Tibial nerve (tissue), 4 donors: ENCODE measurements at regions not wholly inside any gene's neighbourhood (a gene's known extent, or its start where the extent isn't known, plus 50 kb on each side); places are given as distances from the start of the nearest gene placed in this dataset.
"Not testable (repeated sequence)": the region's sequence is repeated elsewhere in the genome, so short reads cannot be mapped to it uniquely, and the experiment has no call there.

ENCODE experiments used
- DNase-seq, 2 donors: peaks; one replicate each; pipeline ENCODE4 v3.0.0-alpha.2; 2019; ENCODE audit warnings: low spot score in 2 of 2
- H3K27ac ChIP-seq, 4 donors: fragments of 200-600 bp; sonication (generic) in 3 of 4; one replicate each; pipeline ENCODE4 v1.5.1; 2017 to 2019; ENCODE audit warnings: mild to moderate bottlenecking in 1 of 4
- H3K27me3 ChIP-seq, 2 donors: fragments of 200-600 bp; sonication (generic) in 1 of 2; one replicate each; pipeline versions ENCODE4 v1.5.1 to v1.6.0; 2017 to 2019
- H3K36me3 ChIP-seq, 3 donors: fragments of 200-600 bp; sonication (generic); one replicate each; pipeline ENCODE4 v1.5.1; 2018 to 2019
- H3K4me1 ChIP-seq, 4 donors: fragments of 200-600 bp; sonication (generic) in 3 of 4; one replicate each; pipeline ENCODE4 v1.5.1; 2017 to 2019
- H3K4me3 ChIP-seq, 4 donors: fragments of 200-600 bp; sonication (generic) in 3 of 4; one replicate each; pipeline ENCODE4 v1.5.1; 2017 to 2019; ENCODE audit warnings: mild to moderate bottlenecking in 1 of 4, moderate library complexity in 1 of 4
- H3K9me3 ChIP-seq, 4 donors: fragments of 200-600 bp; sonication (generic) in 3 of 4; one replicate each; pipeline ENCODE4 v1.5.1; 2017 to 2019
- CTCF ChIP-seq, 5 experiments: fragments of 200-600 bp in 3 of 5; fragments of 450-650 bp in 2 of 5; sonication (generic) in 3 of 5; IDR thresholded peaks; one replicate each; pipeline ENCODE4 v1.5.1; 2016 to 2019; ENCODE audit warnings: antibody characterized with exemption in 5 of 5, mild to moderate bottlenecking in 3 of 5, moderate library complexity in 2 of 5
- EP300 ChIP-seq, 2 donors: sonication (generic); formaldehyde crosslinking; IDR thresholded peaks; one replicate each; pipeline ENCODE4 v1.6.1; 2017; ENCODE audit warnings: antibody characterized with exemption in 2 of 2, mild to moderate bottlenecking in 1 of 2
- POLR2A ChIP-seq, 2 donors: fragments of 450-650 bp; IDR thresholded peaks; one replicate each; pipeline ENCODE4 v1.6.1; 2017; ENCODE audit warnings: antibody characterized with exemption in 2 of 2, mild to moderate bottlenecking in 2 of 2, moderate library complexity in 2 of 2
- WGBS, 2 donors: methylation state at CpG; one replicate each; pipeline ENCODE4 v1.1.5; 2018; 5-methylcytosine and 5-hydroxymethylcytosine counted together

- WGBS, 2 donors, result 67 to 72% methylated on average over 4 of the region's 4 CpGs
Measured at GRCh38 chr5:164148292-164148691, 642.9 kb downstream of the MAT2B start.

GRCh38 chr5:164152539-164152938, 647.1 kb downstream of the MAT2B start:
- not testable (repeated sequence) for H3K4me1 ChIP-seq, DNase-seq, H3K27ac ChIP-seq, H3K4me3 ChIP-seq, H3K27me3 ChIP-seq, H3K9me3 ChIP-seq, H3K36me3 ChIP-seq
- 92 to 97% methylated on average over 1 of the region's 1 CpG for WGBS, 2 donors

More at GRCh38 chr5:164148292-164148691, 642.9 kb downstream of the MAT2B start:
- no peak overlapping the region for H3K4me3 ChIP-seq
- H3K4me1 ChIP-seq, result no peaks in the 10 kb centered on the region
- no peaks in the 10 kb centered on the region for H3K36me3 ChIP-seq
- DNase-seq, result no peak
- H3K9me3 ChIP-seq, result no peaks in the 10 kb centered on the region
- H3K27me3 ChIP-seq, result no peaks in the 10 kb centered on the region
- no peak overlapping the region for H3K27ac ChIP-seq
- TF ChIP-seq CTCF (IDR thresholded peaks at IDR 0.05), result no peak
- no peak for TF ChIP-seq EP300 (IDR thresholded peaks at IDR 0.05)
- TF ChIP-seq POLR2A (IDR thresholded peaks at IDR 0.05), result no peak

DNA sequence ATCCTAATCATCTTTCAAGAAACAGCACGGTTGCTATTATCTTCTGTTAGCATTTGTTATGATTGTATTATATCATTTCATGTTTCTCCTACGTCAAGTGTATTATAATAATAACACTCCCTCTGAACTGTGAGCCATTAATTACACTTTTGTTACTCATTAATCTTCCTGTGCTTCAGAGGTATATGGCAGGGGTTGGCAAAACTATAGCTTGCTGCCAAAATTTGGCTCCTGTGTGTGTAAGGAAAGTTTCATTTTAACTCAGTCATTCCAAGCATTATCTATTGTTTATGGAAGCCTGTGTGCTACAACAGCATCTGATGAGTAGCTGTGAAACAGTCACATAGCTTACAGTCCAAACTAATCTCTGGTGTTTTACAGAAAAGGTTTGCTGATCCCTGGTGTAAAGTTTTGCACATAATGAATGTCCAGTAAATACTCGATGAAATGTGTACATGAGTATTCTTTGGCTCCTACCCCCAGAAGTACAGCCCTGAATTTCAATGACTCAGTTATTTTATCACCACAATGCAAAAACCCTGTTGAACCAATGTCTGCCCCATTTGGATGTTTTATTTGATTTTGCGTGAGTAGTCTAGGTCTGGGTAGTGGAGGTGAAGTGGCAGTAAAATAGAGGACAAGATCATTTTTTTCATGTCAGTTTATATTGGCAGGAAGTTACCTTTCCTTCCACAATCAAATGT, 648.2 kb downstream of the MAT2B start:
- DNase-seq, result no peak
- H3K36me3 ChIP-seq, result no peaks in the 10 kb centered on the region
- TF ChIP-seq POLR2A (IDR thresholded peaks at IDR 0.05) (no peak), EP300 (IDR thresholded peaks at IDR 0.05) (no peak), CTCF (IDR thresholded peaks at IDR 0.05) (no peak)
- H3K9me3 ChIP-seq, result no peaks in the 10 kb centered on the region
- no peaks in the 10 kb centered on the region for H3K27me3 ChIP-seq
- H3K27ac ChIP-seq, result no peak overlapping the region
- 47 to 50% methylated on average over 4 of the region's 4 CpGs for WGBS, 2 donors
- no peak overlapping the region for H3K4me3 ChIP-seq
- no peaks in the 10 kb centered on the region for H3K4me1 ChIP-seq

GRCh38 chr5:164170814-164171213, 665.4 kb downstream of the MAT2B start:
- DNase-seq, result no peak
- H3K27ac ChIP-seq, result no peak overlapping the region
- WGBS, 2 donors, result 57 to 60% methylated on average over 5 of the region's 5 CpGs

DNA sequence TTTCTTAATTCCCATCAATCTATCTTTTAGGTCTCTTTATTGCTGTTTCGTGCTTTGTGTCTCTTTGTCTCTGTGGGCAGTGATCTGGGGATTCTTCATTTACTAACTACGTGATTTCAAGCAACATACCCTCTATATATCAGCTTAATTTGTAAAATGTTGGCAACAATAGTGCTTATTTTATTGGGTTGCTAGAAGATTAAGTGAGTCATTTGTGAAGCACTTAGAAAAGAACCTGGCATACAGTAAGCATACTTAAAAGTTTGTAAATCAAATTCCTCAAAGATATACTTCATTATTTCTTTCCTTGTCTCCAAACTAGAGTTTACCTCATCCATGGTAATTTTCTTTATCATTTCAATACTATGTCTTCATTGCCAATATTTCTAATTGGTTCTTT, 669.7 kb downstream of the MAT2B start:
- TF ChIP-seq CTCF (IDR thresholded peaks at IDR 0.05) (no peak), EP300 (IDR thresholded peaks at IDR 0.05) (no peak), POLR2A (IDR thresholded peaks at IDR 0.05) (no peak)
- no peak overlapping the region for H3K27ac ChIP-seq
- no peaks in the 10 kb centered on the region for H3K36me3 ChIP-seq
- no peak overlapping the region for H3K4me3 ChIP-seq
- no peaks in the 10 kb centered on the region for H3K4me1 ChIP-seq
- DNase-seq, result no peak
- no peaks in the 10 kb centered on the region for H3K27me3 ChIP-seq
- H3K9me3 ChIP-seq, result no peaks in the 10 kb centered on the region
- WGBS, 2 donors, result 61 to 71% methylated on average over 2 of the region's 2 CpGs

More at GRCh38 chr5:164170814-164171213, 665.4 kb downstream of the MAT2B start:
- Histone ChIP-seq H3K36me3 (no peaks in the 10 kb centered on the region), H3K27me3 (no peaks in the 10 kb centered on the region), H3K4me3 (no peak overlapping the region), H3K9me3 (no peaks in the 10 kb centered on the region), H3K4me1 (no peaks in the 10 kb centered on the region)
- TF ChIP-seq EP300 (IDR thresholded peaks at IDR 0.05), result no peak
- TF ChIP-seq POLR2A (IDR thresholded peaks at IDR 0.05), result no peak
- TF ChIP-seq CTCF (IDR thresholded peaks at IDR 0.05), result no peak
